A549 (cell line): ENCODE measurements at regions not wholly inside any gene's neighbourhood (a gene's known extent, or its start where the extent isn't known, plus 50 kb on each side); places are given as distances from the start of the nearest gene placed in this dataset.

ENCODE experiments used
- ATAC-seq, 2 experiments: fragments of 200-7000 bp in 1 of 2; fragments of >200 bp in 1 of 2; cut with Nextera tagmentation in 1 of 2; cut with Tn5 transposase in 1 of 2; 3 replicates each; pipeline versions ENCODE4 v1.8.0 to v1.9.1; 2018 to 2020; ENCODE audit warnings: mild to moderate bottlenecking in 1 of 2, moderate library complexity in 1 of 2
- CTCF ChIA-PET: fragments of 300-600 bp; sonication (Branson Sonifier 250); formaldehyde crosslinking; extraction: SDS; loops from one replicate; lab custom pipeline; 2021; ENCODE audit warnings: antibody characterized with exemption, inconsistent platforms; lab: Yijun Ruan, JAX
- POLR2A ChIA-PET: fragments of 350-600 bp; formaldehyde crosslinking; extraction: SDS; loops from one replicate; lab custom pipeline; 2021; ENCODE audit warnings: antibody characterized with exemption, inconsistent platforms; lab: Yijun Ruan, JAX
- DNase-seq, 2 experiments: peaks; one replicate each; pipeline versions ENCODE4 v3.0.0 to v3.0.0-alpha.2; 2011 to 2016; ENCODE audit warnings: low read depth in 1 of 2, low spot score in 1 of 2
- FAIRE-seq: peaks from 2 replicates; lab custom pipeline; 2011; peaks lifted over from hg19 to GRCh38; lab: Jason Lieb, UNC
- H3K27ac ChIP-seq, 2 experiments: fragments of >200 bp; sonication (Bioruptor Twin); formaldehyde crosslinking; 3 replicates each; pipeline ENCODE4 v1.5.1; 2016 to 2017
- H3K4me1 ChIP-seq: fragments of >200 bp; sonication (Bioruptor Twin); formaldehyde crosslinking; 3 replicates; pipeline ENCODE4 v1.6.1; 2016
- H3K4me2 ChIP-seq: fragments of >200 bp; sonication (Bioruptor Twin); formaldehyde crosslinking; 3 replicates; pipeline ENCODE4 v1.6.1; 2016
- H3K4me3 ChIP-seq: fragments of >200 bp; sonication (Bioruptor Twin); formaldehyde crosslinking; 3 replicates; pipeline ENCODE4 v1.5.1; 2016
- H3K9me3 ChIP-seq: fragments of >200 bp; sonication (Bioruptor Twin); formaldehyde crosslinking; 3 replicates; pipeline ENCODE4 v1.6.1; 2016
- BHLHE40 ChIP-seq: IDR thresholded peaks from 2 replicates; pipeline ENCODE4 v1.6.1; 2012; ENCODE audit warnings: low read depth, low read length, inconsistent platforms
- CEBPB ChIP-seq, 2 experiments: fragments of >200 bp in 1 of 2; sonication (Bioruptor Twin) in 1 of 2; formaldehyde crosslinking in 1 of 2; IDR thresholded peaks; 2 replicates each; pipeline ENCODE4 v1.6.1; 2012 to 2016
- CHD4 ChIP-seq: fragments of 200-600 bp; sonication (generic); IDR thresholded peaks from 2 replicates; pipeline ENCODE4 v1.6.1; 2016; ENCODE audit warnings: antibody characterized with exemption, mild to moderate bottlenecking, borderline replicate concordance
- CTCF ChIP-seq: fragments of >200 bp; sonication (Bioruptor Twin); formaldehyde crosslinking; IDR thresholded peaks from 3 replicates; pipeline ENCODE4 v1.5.1; 2016
- E2F6 ChIP-seq: IDR thresholded peaks from 2 replicates; pipeline ENCODE4 v1.6.1; 2012; ENCODE audit warnings: low read depth, borderline replicate concordance
- EHMT2 ChIP-seq: fragments of 200-600 bp; sonication (generic); IDR thresholded peaks from 2 replicates; pipeline ENCODE4 v1.6.1; 2016; ENCODE audit warnings: antibody characterized with exemption, low read depth, mild to moderate bottlenecking, moderate library complexity
- ELK1 ChIP-seq: fragments of 150-350 bp; IDR thresholded peaks from 2 replicates; pipeline ENCODE4 v1.6.1; 2014; ENCODE audit warnings: low read depth, mild to moderate bottlenecking, low read length
- EP300 ChIP-seq, 2 experiments: fragments of >200 bp; sonication (Bioruptor Twin); formaldehyde crosslinking; IDR thresholded peaks; 2 replicates in 1 of 2; 3 replicates in 1 of 2; pipeline ENCODE4 v1.6.1; 2016 to 2017
- FOSL2 ChIP-seq, 2 experiments: fragments of 450-650 bp in 1 of 2; fragments of >200 bp in 1 of 2; sonication (Bioruptor Twin) in 1 of 2; formaldehyde crosslinking; IDR thresholded peaks; 2 replicates each; pipeline versions ENCODE4 v1.5.0 to v1.6.1; 2016 to 2020; ENCODE audit warnings: mild to moderate bottlenecking in 1 of 2, moderate library complexity in 1 of 2
- FOXS1 ChIP-seq: fragments of 250-450 bp; sonication (Bioruptor Pico); IDR thresholded peaks from 2 replicates; pipeline ENCODE4 v1.5.0; 2020; ENCODE audit warnings: mild to moderate bottlenecking, moderate library complexity
- GATA3 ChIP-seq: IDR thresholded peaks from 2 replicates; pipeline ENCODE4 v1.6.1; 2012; ENCODE audit warnings: borderline replicate concordance
- HEYL ChIP-seq: fragments of 250-450 bp; sonication (Bioruptor Pico); IDR thresholded peaks from 2 replicates; pipeline ENCODE4 v1.8.0; 2021; ENCODE audit warnings: mild to moderate bottlenecking, moderate library complexity
- HOXA7 ChIP-seq: fragments of 250-450 bp; sonication (Bioruptor Pico); IDR thresholded peaks from 2 replicates; pipeline ENCODE4 v1.5.0; 2020; ENCODE audit warnings: mild to moderate bottlenecking, moderate library complexity
- HOXB13 ChIP-seq: fragments of 250-450 bp; sonication (Bioruptor Pico); IDR thresholded peaks from 2 replicates; pipeline ENCODE4 v1.5.0; 2020; ENCODE audit warnings: low read depth, mild to moderate bottlenecking, moderate library complexity
- JUN ChIP-seq, 2 experiments: fragments of >200 bp; sonication (Bioruptor Twin); formaldehyde crosslinking; IDR thresholded peaks; 2 replicates in 1 of 2; 3 replicates in 1 of 2; pipeline ENCODE4 v1.6.1; 2016 to 2017
- JUNB ChIP-seq: fragments of >200 bp; sonication (Bioruptor Twin); formaldehyde crosslinking; IDR thresholded peaks from 2 replicates; pipeline ENCODE4 v1.6.1; 2016
- KDM1A ChIP-seq: fragments of 200-600 bp; sonication (generic); IDR thresholded peaks from 2 replicates; pipeline ENCODE4 v1.6.1; 2016; ENCODE audit warnings: low read depth, mild to moderate bottlenecking
- KDM5A ChIP-seq: fragments of 200-600 bp; sonication (generic); IDR thresholded peaks from 2 replicates; pipeline ENCODE4 v1.6.1; 2016; ENCODE audit warnings: antibody characterized with exemption, mild to moderate bottlenecking
- MAX ChIP-seq: IDR thresholded peaks from 2 replicates; pipeline ENCODE4 v1.6.1; 2012
- MYC ChIP-seq: IDR thresholded peaks from 2 replicates; pipeline ENCODE4 v1.6.1; 2012; ENCODE audit warnings: mild to moderate bottlenecking, inconsistent platforms, low read length, improper control_type of control experiment, borderline replicate concordance
- NFE2L2 ChIP-seq: fragments of 150-350 bp; conservative IDR thresholded peaks from 2 replicates; pipeline ENCODE4 v1.6.1; 2014; ENCODE audit warnings: low read length
- POLR2A ChIP-seq: IDR thresholded peaks from 2 replicates; pipeline ENCODE4 v1.6.1; 2012; ENCODE audit warnings: mild to moderate bottlenecking, low read length
- POLR2AphosphoS2 ChIP-seq: conservative IDR thresholded peaks from 2 replicates; pipeline ENCODE4 v1.6.1; 2012; ENCODE audit warnings: low read length, improper control_type of control experiment, inconsistent platforms
- RAD21 ChIP-seq, 2 experiments: fragments of >200 bp in 1 of 2; sonication (Bioruptor Twin) in 1 of 2; formaldehyde crosslinking in 1 of 2; IDR thresholded peaks in 1 of 2; conservative IDR thresholded peaks in 1 of 2; 2 replicates in 1 of 2; 3 replicates in 1 of 2; pipeline ENCODE4 v1.6.1; 2012 to 2018; ENCODE audit warnings: inconsistent platforms in 1 of 2
- RARB ChIP-seq: fragments of 250-450 bp; sonication (Bioruptor Pico); IDR thresholded peaks from 2 replicates; pipeline ENCODE4 v1.8.0; 2021; ENCODE audit warnings: mild to moderate bottlenecking, moderate library complexity
- RFX5 ChIP-seq: fragments of 450-650 bp; IDR thresholded peaks from 2 replicates; pipeline ENCODE4 v1.7.1; 2014; ENCODE audit warnings: antibody characterized with exemption, mild to moderate bottlenecking, moderate library complexity
- RNF2 ChIP-seq: fragments of 200-600 bp; sonication (generic); IDR thresholded peaks from 2 replicates; pipeline ENCODE4 v1.6.1; 2016; ENCODE audit warnings: low read depth, mild to moderate bottlenecking, antibody characterized with exemption, moderate library complexity, borderline replicate concordance
- SMC3 ChIP-seq: fragments of >200 bp; sonication (Bioruptor Twin); formaldehyde crosslinking; IDR thresholded peaks from 3 replicates; pipeline ENCODE4 v1.6.1; 2018; ENCODE audit warnings: inconsistent platforms
- TP53 ChIP-seq: fragments of 250-450 bp; sonication (Bioruptor Pico); IDR thresholded peaks from 2 replicates; pipeline ENCODE4 v1.5.0; 2021; ENCODE audit warnings: mild to moderate bottlenecking, moderate library complexity
- ZC3H11A ChIP-seq: fragments of 450-650 bp; IDR thresholded peaks from 2 replicates; pipeline ENCODE4 v1.6.1; 2014; ENCODE audit warnings: antibody characterized with exemption, mild to moderate bottlenecking
- ZNF302 ChIP-seq: fragments of 250-450 bp; sonication (Bioruptor Pico); IDR thresholded peaks from 2 replicates; pipeline ENCODE4 v1.9.0; 2021; ENCODE audit warnings: inconsistent platforms, mild to moderate bottlenecking, moderate library complexity
- ZSCAN20 ChIP-seq: fragments of 250-450 bp; sonication (Bioruptor Pico); IDR thresholded peaks from 2 replicates; pipeline ENCODE4 v1.8.0; 2022; ENCODE audit warnings: mild to moderate bottlenecking, moderate library complexity
- WGBS: methylation state at CpG from one replicate; pipeline ENCODE4 v1.1.6; 2017; ENCODE audit errors: missing lambda C conversion rate; 5-methylcytosine and 5-hydroxymethylcytosine counted together
- TF ChIP-seq, protein P1 (sequence below): fragments of 250-450 bp; sonication (Bioruptor Pico); IDR thresholded peaks from 2 replicates; pipeline ENCODE4 v1.5.0; 2020; ENCODE audit warnings: low read depth, mild to moderate bottlenecking, moderate library complexity
- TF ChIP-seq, protein P2 (sequence below): fragments of >200 bp; sonication (Bioruptor Twin); formaldehyde crosslinking; IDR thresholded peaks from 3 replicates; pipeline ENCODE4 v1.6.1; 2016

DNA sequence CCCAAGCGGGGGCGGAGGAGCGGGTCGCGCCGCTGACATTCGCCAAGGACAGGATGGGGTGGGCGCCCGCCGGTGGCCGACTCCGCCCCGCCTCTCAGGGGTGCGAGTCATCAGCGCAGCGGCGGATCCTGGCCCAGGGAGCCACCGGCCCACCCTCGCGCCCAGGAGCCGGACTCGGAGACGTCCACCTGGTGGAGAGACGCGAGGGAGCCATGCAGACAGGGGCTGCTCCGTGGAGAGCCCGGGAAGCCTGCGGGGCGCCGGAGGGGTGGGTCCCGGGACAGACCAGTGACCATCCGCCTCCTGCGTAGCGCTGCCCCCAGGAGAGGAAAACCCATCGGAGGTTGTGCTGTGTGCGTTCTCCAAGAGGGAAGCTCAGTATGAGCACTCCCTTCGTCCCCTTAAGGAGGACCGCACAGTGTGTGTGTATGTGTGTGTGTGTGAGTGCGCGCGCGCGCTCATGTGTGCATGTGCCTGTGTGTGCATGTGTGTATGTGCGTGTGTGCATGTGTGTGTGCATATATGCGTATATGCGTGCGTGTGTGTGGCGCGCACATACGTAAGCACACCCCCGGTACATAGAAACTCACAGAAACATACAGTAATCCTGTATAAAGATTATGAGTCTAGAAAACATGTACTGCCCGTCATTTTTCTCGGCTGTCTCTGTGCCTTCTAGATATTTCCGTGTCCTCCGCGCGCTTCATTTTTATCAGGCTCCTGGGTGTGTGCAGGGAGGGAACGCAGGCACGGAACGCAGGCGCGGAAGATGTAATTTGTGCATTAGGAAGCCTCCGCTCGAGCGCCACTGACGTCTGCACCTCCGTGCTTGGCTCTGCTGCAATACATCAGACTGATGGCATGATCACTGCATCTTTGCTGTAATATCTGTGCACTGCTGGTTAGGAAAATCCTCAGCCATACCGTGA is 158.9 kb downstream of the TBXT start:
- Histone ChIP-seq H3K9me3 (peaks cover 11% of the 10 kb centered on the region; the same call in 2 of the 3 replicates), H3K4me2 (peak overlapping the region; percentile 99), H3K4me1 (peaks cover 40% of the 10 kb centered on the region), H3K4me3 (peak overlapping the region; percentile 58), H3K27ac (peak overlapping the region; percentile 99)
- 2% methylated on average over 49 of the region's 68 CpGs for WGBS
- DNase-seq: peak; percentile 57 to 90
- POLR2A ChIA-PET: interaction anchor here (1.0 to 4.1 kb wide), 5 partner anchors 21 to 89 kb away, joined by 3 to 79 read pairs (median 8); no protein-coding TSS in a partner anchor
- CTCF ChIA-PET: interaction anchor here (1.1 to 5.8 kb wide), 13 partner anchors 15 to 124 kb away, joined by 3 to 52 read pairs (median 3); no protein-coding TSS in a partner anchor
- peak; percentile 71 to 75 for ATAC-seq
- no peak for FAIRE-seq
- TF ChIP-seq KDM1A (peak; percentile 98), NFE2L2 (no peak), POLR2A (peak; percentile 27; the same call in 1 of the 2 replicates), HEYL (CRISPR knock-in tag) (no peak), FOXS1 (CRISPR knock-in tag) (no peak), MAX (peak; percentile 91), TP53 (peak; percentile 81), JUNB (no peak), RAD21 (conservative IDR thresholded peaks at IDR 0.05 in 1 of 2, IDR thresholded peaks at IDR 0.05 in 1 of 2) (no peak; a peak in 1 of 5 replicates), KDM5A (no peak), EHMT2 (no peak), ZNF302 (CRISPR knock-in tag) (no peak), ZSCAN20 (CRISPR knock-in tag) (no peak), CEBPB (IDR thresholded peaks at IDR 0.05) (peak in 1 of 2 experiments; percentile 13; a peak in 1 of 4 replicates), E2F6 (peak; percentile 78; the same call in 1 of the 2 replicates), HOXB13 (CRISPR knock-in tag) (peak; percentile 25; the same call in 1 of the 2 replicates), GATA3 (peak; percentile 18), FOSL2 (IDR thresholded peaks at IDR 0.05) (no peak), FOSL2 (CRISPR knock-in tag; IDR thresholded peaks at IDR 0.05) (peak; percentile 31), POLR2AphosphoS2 (no peak), EP300 (IDR thresholded peaks at IDR 0.05) (peak; percentile 27 to 50; a peak in 3 of 5 replicates), ELK1 (no peak), RFX5 (no peak), HOXA7 (CRISPR knock-in tag) (0 out of 2 replicates have a peak, but pooled peaks have one; percentile 8), SMC3 (0 out of 3 replicates have a peak, but pooled peaks have one; percentile 8), RARB (CRISPR knock-in tag) (no peak), MYC (no peak), CTCF (no peak), JUN (IDR thresholded peaks at IDR 0.05) (peak; percentile 54 to 76; a peak in 3 of 5 replicates), RNF2 (no peak), CHD4 (no peak), ZC3H11A (no peak), BHLHE40 (no peak)
- TF ChIP-seq, protein P1, sequence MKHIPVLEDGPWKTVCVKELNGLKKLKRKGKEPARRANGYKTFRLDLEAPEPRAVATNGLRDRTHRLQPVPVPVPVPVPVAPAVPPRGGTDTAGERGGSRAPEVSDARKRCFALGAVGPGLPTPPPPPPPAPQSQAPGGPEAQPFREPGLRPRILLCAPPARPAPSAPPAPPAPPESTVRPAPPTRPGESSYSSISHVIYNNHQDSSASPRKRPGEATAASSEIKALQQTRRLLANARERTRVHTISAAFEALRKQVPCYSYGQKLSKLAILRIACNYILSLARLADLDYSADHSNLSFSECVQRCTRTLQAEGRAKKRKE (CRISPR knock-in tag): 0 out of 2 replicates have a peak, but pooled peaks have one; percentile 7
- TF ChIP-seq, protein P2, sequence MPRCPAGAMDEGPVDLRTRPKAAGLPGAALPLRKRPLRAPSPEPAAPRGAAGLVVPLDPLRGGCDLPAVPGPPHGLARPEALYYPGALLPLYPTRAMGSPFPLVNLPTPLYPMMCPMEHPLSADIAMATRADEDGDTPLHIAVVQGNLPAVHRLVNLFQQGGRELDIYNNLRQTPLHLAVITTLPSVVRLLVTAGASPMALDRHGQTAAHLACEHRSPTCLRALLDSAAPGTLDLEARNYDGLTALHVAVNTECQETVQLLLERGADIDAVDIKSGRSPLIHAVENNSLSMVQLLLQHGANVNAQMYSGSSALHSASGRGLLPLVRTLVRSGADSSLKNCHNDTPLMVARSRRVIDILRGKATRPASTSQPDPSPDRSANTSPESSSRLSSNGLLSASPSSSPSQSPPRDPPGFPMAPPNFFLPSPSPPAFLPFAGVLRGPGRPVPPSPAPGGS: no peak; the same call in 2 of the 3 replicates
